ENCODE measurements at regions not wholly inside any gene's neighbourhood (a gene's known extent, or its start where the extent isn't known, plus 50 kb on each side); places are given as distances from the start of the nearest gene placed in this dataset.

GRCh38 chr2:7730449-7730848, 813.2 kb downstream of the RNF144A start:
- H3K27me3 Mint-ChIP-seq (ENCODE audit: unreplicated experiment) = no peaks in the 10 kb centered on the region
- H3K36me3 Mint-ChIP-seq (ENCODE audit: unreplicated experiment) = no peaks in the 10 kb centered on the region
- H3K4me3 Mint-ChIP-seq (ENCODE audit: unreplicated experiment) = no peak overlapping the region
- TF ChIP-seq, protein P1, sequence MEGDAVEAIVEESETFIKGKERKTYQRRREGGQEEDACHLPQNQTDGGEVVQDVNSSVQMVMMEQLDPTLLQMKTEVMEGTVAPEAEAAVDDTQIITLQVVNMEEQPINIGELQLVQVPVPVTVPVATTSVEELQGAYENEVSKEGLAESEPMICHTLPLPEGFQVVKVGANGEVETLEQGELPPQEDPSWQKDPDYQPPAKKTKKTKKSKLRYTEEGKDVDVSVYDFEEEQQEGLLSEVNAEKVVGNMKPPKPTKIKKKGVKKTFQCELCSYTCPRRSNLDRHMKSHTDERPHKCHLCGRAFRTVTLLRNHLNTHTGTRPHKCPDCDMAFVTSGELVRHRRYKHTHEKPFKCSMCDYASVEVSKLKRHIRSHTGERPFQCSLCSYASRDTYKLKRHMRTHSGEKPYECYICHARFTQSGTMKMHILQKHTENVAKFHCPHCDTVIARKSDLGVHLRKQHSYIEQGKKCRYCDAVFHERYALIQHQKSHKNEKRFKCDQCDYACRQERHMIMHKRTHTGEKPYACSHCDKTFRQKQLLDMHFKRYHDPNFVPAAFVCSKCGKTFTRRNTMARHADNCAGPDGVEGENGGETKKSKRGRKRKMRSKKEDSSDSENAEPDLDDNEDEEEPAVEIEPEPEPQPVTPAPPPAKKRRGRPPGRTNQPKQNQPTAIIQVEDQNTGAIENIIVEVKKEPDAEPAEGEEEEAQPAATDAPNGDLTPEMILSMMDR (IDR thresholded peaks at IDR 0.05; ENCODE audit: partially characterized antibody, unreplicated experiment) = no peak
- H3K27ac Mint-ChIP-seq (ENCODE audit: unreplicated experiment) = no peak overlapping the region
- no peaks in the 10 kb centered on the region for H3K4me1 Mint-ChIP-seq (ENCODE audit: low read depth, unreplicated experiment)
- no peaks in the 10 kb centered on the region for H3K9me3 Mint-ChIP-seq (ENCODE audit: unreplicated experiment)
- no peak for DNase-seq

- TF ChIP-seq, protein P1 (IDR thresholded peaks at IDR 0.05; ENCODE audit: partially characterized antibody, unreplicated experiment) = no peak
- no peaks in the 10 kb centered on the region for H3K36me3 Mint-ChIP-seq (ENCODE audit: unreplicated experiment)
- no peaks in the 10 kb centered on the region for H3K9me3 Mint-ChIP-seq (ENCODE audit: unreplicated experiment)
- DNase-seq = no peak
- H3K27ac Mint-ChIP-seq (ENCODE audit: unreplicated experiment) = no peak overlapping the region
- no peak overlapping the region for H3K4me3 Mint-ChIP-seq (ENCODE audit: unreplicated experiment)
- H3K27me3 Mint-ChIP-seq (ENCODE audit: unreplicated experiment) = no peaks in the 10 kb centered on the region
- H3K4me1 Mint-ChIP-seq (ENCODE audit: low read depth, unreplicated experiment) = no peaks in the 10 kb centered on the region
Observed at GRCh38 chr2:7730990-7731389, 813.8 kb downstream of the RNF144A start.

DNA sequence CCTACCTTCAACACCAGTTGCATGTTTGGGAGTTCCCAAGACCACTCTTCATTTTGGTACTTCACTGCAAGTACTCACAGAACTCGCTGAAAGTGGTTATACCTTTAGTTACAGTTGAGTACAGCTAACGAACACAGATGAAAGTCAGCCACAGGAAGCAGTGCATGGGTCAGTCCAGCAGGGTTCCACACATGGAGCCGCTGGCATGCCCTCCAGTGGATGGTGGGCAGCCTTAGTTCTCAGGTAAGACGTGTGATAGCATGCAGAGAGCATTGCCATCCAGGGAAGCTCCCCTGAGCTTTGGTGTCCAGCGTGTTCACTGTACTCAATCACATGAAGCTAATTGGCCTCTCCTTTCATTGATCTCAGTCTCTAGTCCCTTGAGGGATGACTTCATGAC, 815.3 kb downstream of the RNF144A start:
- Mint-ChIP-seq H3K4me1 (ENCODE audit: low read depth, unreplicated experiment) (no peaks in the 10 kb centered on the region), H3K9me3 (ENCODE audit: unreplicated experiment) (no peaks in the 10 kb centered on the region), H3K36me3 (ENCODE audit: unreplicated experiment) (no peaks in the 10 kb centered on the region), H3K27ac (ENCODE audit: unreplicated experiment) (no peak overlapping the region), H3K4me3 (ENCODE audit: unreplicated experiment) (no peak overlapping the region), H3K27me3 (ENCODE audit: unreplicated experiment) (no peaks in the 10 kb centered on the region)
- TF ChIP-seq, protein P1 (IDR thresholded peaks at IDR 0.05; ENCODE audit: partially characterized antibody, unreplicated experiment) = no peak
- no peak for DNase-seq

GRCh38 chr2:7736646-7737305, 819.6 kb downstream of the RNF144A start:
- Mint-ChIP-seq H3K4me3 (ENCODE audit: unreplicated experiment) (no peak overlapping the region), H3K27me3 (ENCODE audit: unreplicated experiment) (no peaks in the 10 kb centered on the region), H3K4me1 (ENCODE audit: low read depth, unreplicated experiment) (no peaks in the 10 kb centered on the region), H3K27ac (ENCODE audit: unreplicated experiment) (no peak overlapping the region), H3K36me3 (ENCODE audit: unreplicated experiment) (no peaks in the 10 kb centered on the region), H3K9me3 (ENCODE audit: unreplicated experiment) (no peaks in the 10 kb centered on the region)
- no peak for DNase-seq
- TF ChIP-seq, protein P1 (IDR thresholded peaks at IDR 0.05; ENCODE audit: partially characterized antibody, unreplicated experiment) = no peak

- Mint-ChIP-seq H3K4me3 (ENCODE audit: unreplicated experiment) (no peak overlapping the region), H3K36me3 (ENCODE audit: unreplicated experiment) (no peaks in the 10 kb centered on the region), H3K4me1 (ENCODE audit: low read depth, unreplicated experiment) (no peaks in the 10 kb centered on the region), H3K9me3 (ENCODE audit: unreplicated experiment) (no peaks in the 10 kb centered on the region), H3K27me3 (ENCODE audit: unreplicated experiment) (no peaks in the 10 kb centered on the region), H3K27ac (ENCODE audit: unreplicated experiment) (no peak overlapping the region)
- TF ChIP-seq, protein P1 (IDR thresholded peaks at IDR 0.05; ENCODE audit: partially characterized antibody, unreplicated experiment) = no peak
- no peak for DNase-seq
Observed at GRCh38 chr2:7738596-7738995, 821.4 kb downstream of the RNF144A start.
